ENCODE measurements at regions not wholly inside any gene's neighbourhood (a gene's known extent, or its start where the extent isn't known, plus 50 kb on each side); places are given as distances from the start of the nearest gene placed in this dataset.

DNA sequence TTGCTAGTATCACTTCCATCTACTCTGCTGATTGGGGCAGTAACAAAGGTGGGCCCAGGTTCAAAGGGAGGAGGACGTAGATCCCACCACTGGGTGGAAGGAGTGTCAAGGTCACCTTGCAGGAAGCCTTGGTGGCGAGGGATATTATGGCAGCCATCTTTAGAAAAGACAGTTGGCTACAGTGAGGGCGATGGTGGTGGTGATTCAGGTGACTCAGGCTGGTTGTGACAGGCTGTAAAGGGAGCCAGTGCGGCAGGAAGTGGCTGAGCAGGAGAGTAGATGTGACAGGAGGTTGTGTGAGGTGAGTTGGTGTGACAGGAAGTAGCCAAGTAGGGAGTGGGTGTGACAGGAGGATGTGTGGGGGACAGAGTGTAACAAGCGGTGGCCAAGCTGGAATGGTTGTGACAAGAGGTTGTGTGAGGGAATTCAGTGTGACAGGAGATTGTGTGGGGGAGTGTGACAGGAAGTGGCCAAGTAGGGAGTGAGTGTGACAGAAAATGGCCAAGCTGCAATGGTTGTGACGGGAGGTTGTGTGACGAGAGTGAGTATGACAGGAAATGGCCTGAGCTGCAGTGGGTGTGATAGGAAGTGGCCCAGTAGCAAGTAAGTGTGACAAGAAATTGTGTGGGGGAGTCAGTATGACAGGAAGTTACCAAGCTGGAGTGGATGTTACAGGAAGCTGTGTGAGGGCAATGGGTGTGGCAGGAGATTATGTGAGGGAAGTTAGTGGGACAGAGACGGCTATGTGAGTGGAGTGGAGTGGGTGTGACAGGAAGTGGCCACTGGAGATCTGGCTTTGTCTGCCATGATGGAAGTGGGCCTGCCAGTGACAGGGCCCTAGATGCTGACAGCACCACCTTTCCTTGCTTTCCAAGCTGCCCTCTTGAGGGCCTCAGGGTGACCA lies 136.5 kb upstream of the MYL2 start:
- H3K79me2 ChIP-seq (ENCODE audit: control insufficient read depth, insufficient read depth, low read length) = no peaks in the 10 kb centered on the region
- Mint-ChIP-seq H3K9me3 (ENCODE audit: insufficient read depth) (peaks cover 8% of the 10 kb centered on the region), H3K27ac (peak overlapping the region; percentile 87), H3K4me1 (peaks cover 24% of the 10 kb centered on the region), H3K27me3 (no peaks in the 10 kb centered on the region), H3K4me3 (peak overlapping the region; percentile 63)
- peak; percentile 56 for ATAC-seq (ENCODE audit: low read depth)
- peak; percentile 41 for DNase-seq
- H3K9me3 ChIP-seq (ENCODE audit: control extremely low read depth in 1 of 3, control insufficient read depth in 2 of 3, insufficient read depth in 1 of 3, low read length in 2 of 3) = peaks cover 0 to 33% (median 12%) of the 10 kb centered on the region in 3 donors
- H2AFZ ChIP-seq (ENCODE audit: insufficient read depth, low read depth, low read length, poor library complexity, severe bottlenecking) = peak overlapping the region; percentile 77
- no peaks in the 10 kb centered on the region for H3K36me3 ChIP-seq (replicated peaks in 1 of 2; ENCODE audit: control extremely low read depth in 1 of 2, control insufficient read depth in 1 of 2, extremely low read depth in 1 of 2, insufficient read depth in 2 of 2, low read length in 1 of 2)
- ChIA-PET CTCF (no interaction called here), POLR2A (no interaction called here)
- 54% methylated on average over 8 of the region's 8 CpGs for WGBS (ENCODE audit: insufficient coverage)
- intact Hi-C loops (cut with micrococcal nuclease) = no loop called here
- H3K4me2 ChIP-seq (replicated peaks; ENCODE audit: low read depth, low read length, poor library complexity, severe bottlenecking) = peak overlapping the region; percentile 23
- H3K27me3 ChIP-seq (replicated peaks in 1 of 4; ENCODE audit: control extremely low read depth in 1 of 4, control insufficient read depth in 3 of 4, insufficient read depth in 4 of 4, low read length in 3 of 4) = no peaks in the 10 kb centered on the region
- H3K4me3 ChIP-seq (ENCODE audit: control extremely low read depth in 1 of 5, extremely low read depth in 1 of 5, insufficient read depth in 1 of 5, low read depth in 2 of 5, low read length in 4 of 5) = no peak overlapping the region
- peaks cover 15 to 16% of the 10 kb centered on the region in 2 donors for H3K4me1 ChIP-seq (ENCODE audit: control insufficient read depth in 2 of 2, insufficient read depth in 2 of 2, low read length in 2 of 2)
- H3K27ac ChIP-seq (ENCODE audit: low read length in 2 of 2) = peak overlapping the region; percentile 72 to 79
- no peak overlapping the region for H3K9ac ChIP-seq (ENCODE audit: low read length)
- H4K20me1 ChIP-seq (ENCODE audit: control insufficient read depth, insufficient read depth, low read length, poor library complexity, severe bottlenecking) = no peaks in the 10 kb centered on the region
- TF ChIP-seq, protein P1, sequence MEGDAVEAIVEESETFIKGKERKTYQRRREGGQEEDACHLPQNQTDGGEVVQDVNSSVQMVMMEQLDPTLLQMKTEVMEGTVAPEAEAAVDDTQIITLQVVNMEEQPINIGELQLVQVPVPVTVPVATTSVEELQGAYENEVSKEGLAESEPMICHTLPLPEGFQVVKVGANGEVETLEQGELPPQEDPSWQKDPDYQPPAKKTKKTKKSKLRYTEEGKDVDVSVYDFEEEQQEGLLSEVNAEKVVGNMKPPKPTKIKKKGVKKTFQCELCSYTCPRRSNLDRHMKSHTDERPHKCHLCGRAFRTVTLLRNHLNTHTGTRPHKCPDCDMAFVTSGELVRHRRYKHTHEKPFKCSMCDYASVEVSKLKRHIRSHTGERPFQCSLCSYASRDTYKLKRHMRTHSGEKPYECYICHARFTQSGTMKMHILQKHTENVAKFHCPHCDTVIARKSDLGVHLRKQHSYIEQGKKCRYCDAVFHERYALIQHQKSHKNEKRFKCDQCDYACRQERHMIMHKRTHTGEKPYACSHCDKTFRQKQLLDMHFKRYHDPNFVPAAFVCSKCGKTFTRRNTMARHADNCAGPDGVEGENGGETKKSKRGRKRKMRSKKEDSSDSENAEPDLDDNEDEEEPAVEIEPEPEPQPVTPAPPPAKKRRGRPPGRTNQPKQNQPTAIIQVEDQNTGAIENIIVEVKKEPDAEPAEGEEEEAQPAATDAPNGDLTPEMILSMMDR (IDR thresholded peaks at IDR 0.05) = no peak
- no peak for TF ChIP-seq EZH2 (IDR thresholded peaks at IDR 0.05; ENCODE audit: borderline replicate concordance, insufficient read depth, low read depth, low read length, poor library complexity, severe bottlenecking)
